AG04450 (cell line): ENCODE measurements at regions not wholly inside any gene's neighbourhood (a gene's known extent, or its start where the extent isn't known, plus 50 kb on each side); places are given as distances from the start of the nearest gene placed in this dataset.

Experiments
- CTCF ChIA-PET: fragments of 300-600, 350-600 bp; formaldehyde crosslinking; extraction: SDS; loops from one replicate; lab custom pipeline; 2022; ENCODE audit warnings: antibody characterized with exemption, inconsistent platforms; lab: Charles Lee
- POLR2A ChIA-PET: fragments of 350-600 bp; formaldehyde crosslinking; extraction: SDS; loops from one replicate; lab custom pipeline; 2021; ENCODE audit warnings: antibody characterized with exemption, inconsistent platforms; lab: Yijun Ruan, JAX
- DNase-seq: peaks from one replicate; pipeline ENCODE4 v3.0.0-alpha.2; 2011; ENCODE audit warnings: low read depth, low spot score
- H3K27ac ChIP-seq: one replicate; pipeline ENCODE4 v1.5.1; 2012; ENCODE audit warnings: low read depth, low read length, control low read depth
- H3K27me3 ChIP-seq: one replicate; pipeline ENCODE4 v1.6.0; 2012; ENCODE audit warnings: low read length; ENCODE audit not compliant: control insufficient read depth, insufficient read depth
- H3K4me3 ChIP-seq: 2 replicates; pipeline ENCODE4 v1.5.1; 2011; ENCODE audit warnings: mild to moderate bottlenecking, low read depth, low read length, control low read depth
- H3K9me3 ChIP-seq: 2 replicates; pipeline ENCODE4 v1.5.1; 2012; ENCODE audit warnings: low read length; ENCODE audit not compliant: control insufficient read depth, insufficient read depth
- CTCF ChIP-seq: IDR thresholded peaks from 2 replicates; pipeline ENCODE4 v1.5.1; 2011; ENCODE audit warnings: low read depth, low read length, control low read depth, inconsistent platforms

GRCh38 chr1:37096523-37096922, 62.2 kb upstream of the GRIK3 start:
- 0 out of 2 replicates have a peak, but pooled peaks have one; percentile 6 for TF ChIP-seq CTCF
- ChIA-PET POLR2A (no interaction called here), CTCF (no interaction called here)
- DNase-seq, result no peak
- Histone ChIP-seq H3K27me3 (no peaks in the 10 kb centered on the region), H3K4me3 (no peak overlapping the region), H3K27ac (no peak overlapping the region), H3K9me3 (no peaks in the 10 kb centered on the region; the same call in 1 of the 2 replicates)

GRCh38 chr1:37097731-37098130, 63.4 kb upstream of the GRIK3 start:
- Histone ChIP-seq H3K4me3 (no peak overlapping the region), H3K27me3 (no peaks in the 10 kb centered on the region), H3K9me3 (no peaks in the 10 kb centered on the region; the same call in 1 of the 2 replicates), H3K27ac (no peak overlapping the region)
- POLR2A ChIA-PET, result no interaction called here
- no peak for TF ChIP-seq CTCF
- no peak for DNase-seq
- CTCF ChIA-PET, result no interaction called here

DNA sequence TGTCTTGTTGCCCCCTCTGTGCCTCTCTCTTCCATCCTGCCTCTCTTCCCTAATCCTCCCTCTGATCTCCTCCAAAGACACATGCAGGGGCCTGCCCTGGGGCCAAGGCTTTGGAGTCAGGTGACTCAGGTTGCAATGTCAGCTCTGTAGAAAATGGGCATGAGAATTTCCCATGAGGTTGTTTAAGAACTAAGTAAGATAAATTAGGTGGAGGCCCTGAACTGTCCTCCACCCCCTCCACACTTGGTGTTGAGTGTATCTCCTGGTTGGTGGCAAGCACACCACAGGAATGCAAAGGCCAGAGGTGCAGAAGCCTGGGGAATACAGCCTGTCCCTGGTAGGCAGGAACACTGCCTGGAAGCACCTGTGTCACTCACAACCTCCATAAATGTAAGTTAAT, 63.9 kb upstream of the GRIK3 start:
- no peak for TF ChIP-seq CTCF

GRCh38 chr1:37100310-37100709, 66.0 kb upstream of the GRIK3 start:
- Histone ChIP-seq H3K27me3 (no peaks in the 10 kb centered on the region), H3K27ac (no peak overlapping the region), H3K4me3 (no peak overlapping the region), H3K9me3 (no peaks in the 10 kb centered on the region; the same call in 1 of the 2 replicates)
- CTCF ChIA-PET, result interaction anchor here (0.6 kb wide), 1 partner anchor 414 kb away, joined by 4 read pairs; the partner anchor contains the start of gene MEAF6
- DNase-seq, result no peak
- POLR2A ChIA-PET, result no interaction called here
- no peak for TF ChIP-seq CTCF

More for the DNA sequence above, 63.9 kb upstream of the GRIK3 start:
- H3K9me3 ChIP-seq, result no peaks in the 10 kb centered on the region; the same call in 1 of the 2 replicates
- CTCF ChIA-PET, result no interaction called here
- no peak overlapping the region for H3K4me3 ChIP-seq
- no peaks in the 10 kb centered on the region for H3K27me3 ChIP-seq
- H3K27ac ChIP-seq, result no peak overlapping the region
- DNase-seq, result no peak
- POLR2A ChIA-PET, result no interaction called here

- Histone ChIP-seq H3K27me3 (no peaks in the 10 kb centered on the region), H3K4me3 (no peak overlapping the region), H3K9me3 (no peaks in the 10 kb centered on the region), H3K27ac (no peak overlapping the region)
- DNase-seq, result no peak
- TF ChIP-seq CTCF, result no peak
- ChIA-PET CTCF (no interaction called here), POLR2A (no interaction called here)
These were observed 68.5 kb upstream of the GRIK3 start for GRCh38 chr1:37102656-37103382.
